Osteocyte (in vitro differentiated cells): ENCODE measurements at regions not wholly inside any gene's neighbourhood (a gene's known extent, or its start where the extent isn't known, plus 50 kb on each side); places are given as distances from the start of the nearest gene placed in this dataset.
"Not testable (repeated sequence)": the region's sequence is repeated elsewhere in the genome, so short reads cannot be mapped to it uniquely, and the experiment has no call there.

Experiments used
- DNase-seq: peaks from one replicate; pipeline ENCODE4 v3.0.0; 2021; ENCODE audit warnings: mixed read lengths; ENCODE audit not compliant: unreplicated experiment; ENCODE audit errors: extremely low spot score
- H3K27ac Mint-ChIP-seq: one replicate; pipeline ENCODE4 v1.8.0; 2021; ENCODE audit warnings: mild to moderate bottlenecking, mixed read lengths; ENCODE audit not compliant: unreplicated experiment
- H3K27me3 Mint-ChIP-seq: one replicate; pipeline ENCODE4 v1.8.0; 2021; ENCODE audit warnings: mixed read lengths; ENCODE audit not compliant: unreplicated experiment
- H3K36me3 Mint-ChIP-seq: one replicate; pipeline ENCODE4 v1.8.0; 2021; ENCODE audit warnings: mixed read lengths; ENCODE audit not compliant: unreplicated experiment
- H3K4me1 Mint-ChIP-seq: one replicate; pipeline ENCODE4 v1.8.0; 2021; ENCODE audit warnings: mixed read lengths; ENCODE audit not compliant: unreplicated experiment
- H3K4me3 Mint-ChIP-seq: one replicate; pipeline ENCODE4 v1.8.0; 2021; ENCODE audit warnings: mild to moderate bottlenecking, moderate library complexity, mixed read lengths; ENCODE audit not compliant: unreplicated experiment
- H3K9me3 Mint-ChIP-seq: one replicate; pipeline ENCODE4 v1.8.0; 2021; ENCODE audit warnings: mixed read lengths; ENCODE audit not compliant: unreplicated experiment
- TF ChIP-seq, protein P1 (sequence below): fragments of 200-600 bp; sonication (generic); IDR thresholded peaks from 2 replicates; pipeline ENCODE4 v1.5.0; 2021; ENCODE audit warnings: antibody characterized with exemption, mild to moderate bottlenecking, moderate library complexity

DNA sequence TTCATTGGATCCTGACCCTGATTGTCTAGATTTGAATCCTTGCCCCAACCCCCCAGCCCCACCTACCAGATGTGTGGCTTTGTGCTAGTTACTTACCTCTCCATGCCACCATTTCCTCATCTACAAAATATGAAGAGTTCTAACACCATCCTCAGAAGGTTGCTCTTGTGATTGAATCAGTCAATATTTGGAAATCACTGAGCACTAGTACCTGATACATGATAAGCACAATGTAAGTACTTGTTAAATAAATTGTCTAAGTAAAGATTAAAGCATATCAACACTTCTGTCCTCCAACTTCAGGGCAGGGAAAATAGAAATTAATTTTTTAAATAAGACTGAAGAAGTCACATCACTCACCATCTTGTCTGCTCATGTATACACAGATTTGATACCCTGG lies 249.6 kb upstream of the KLF3 start:
- Mint-ChIP-seq H3K9me3 (no peaks in the 10 kb centered on the region), H3K27ac (no peak overlapping the region), H3K27me3 (peaks cover 34% of the 10 kb centered on the region), H3K4me1 (peaks cover 4% of the 10 kb centered on the region), H3K36me3 (no peaks in the 10 kb centered on the region), H3K4me3 (no peak overlapping the region)
- TF ChIP-seq, protein P1, sequence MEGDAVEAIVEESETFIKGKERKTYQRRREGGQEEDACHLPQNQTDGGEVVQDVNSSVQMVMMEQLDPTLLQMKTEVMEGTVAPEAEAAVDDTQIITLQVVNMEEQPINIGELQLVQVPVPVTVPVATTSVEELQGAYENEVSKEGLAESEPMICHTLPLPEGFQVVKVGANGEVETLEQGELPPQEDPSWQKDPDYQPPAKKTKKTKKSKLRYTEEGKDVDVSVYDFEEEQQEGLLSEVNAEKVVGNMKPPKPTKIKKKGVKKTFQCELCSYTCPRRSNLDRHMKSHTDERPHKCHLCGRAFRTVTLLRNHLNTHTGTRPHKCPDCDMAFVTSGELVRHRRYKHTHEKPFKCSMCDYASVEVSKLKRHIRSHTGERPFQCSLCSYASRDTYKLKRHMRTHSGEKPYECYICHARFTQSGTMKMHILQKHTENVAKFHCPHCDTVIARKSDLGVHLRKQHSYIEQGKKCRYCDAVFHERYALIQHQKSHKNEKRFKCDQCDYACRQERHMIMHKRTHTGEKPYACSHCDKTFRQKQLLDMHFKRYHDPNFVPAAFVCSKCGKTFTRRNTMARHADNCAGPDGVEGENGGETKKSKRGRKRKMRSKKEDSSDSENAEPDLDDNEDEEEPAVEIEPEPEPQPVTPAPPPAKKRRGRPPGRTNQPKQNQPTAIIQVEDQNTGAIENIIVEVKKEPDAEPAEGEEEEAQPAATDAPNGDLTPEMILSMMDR: no peak
- no peak for DNase-seq

DNA sequence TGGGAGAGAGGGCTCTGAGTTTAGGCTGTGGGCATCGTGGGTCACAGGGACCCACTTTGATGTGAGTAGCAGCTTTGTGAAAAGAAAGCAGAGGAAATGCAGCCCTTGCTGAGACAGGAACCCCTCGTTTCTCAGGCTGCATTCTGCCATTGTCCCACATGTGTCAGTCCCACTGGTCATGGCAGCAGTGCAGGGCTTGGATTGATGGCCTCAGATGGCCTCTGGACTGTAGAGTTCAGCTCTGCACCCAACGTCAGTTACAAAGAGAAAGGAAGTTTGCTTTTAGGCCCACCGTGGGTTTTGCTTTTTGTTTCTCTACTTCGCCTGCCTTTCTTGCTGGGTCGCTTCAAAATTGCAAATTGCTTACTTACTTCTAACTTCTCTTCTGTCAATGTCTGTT lies 248.3 kb upstream of the KLF3 start:
- Mint-ChIP-seq H3K27ac (no peak overlapping the region), H3K9me3 (no peaks in the 10 kb centered on the region), H3K27me3 (peaks cover 27% of the 10 kb centered on the region), H3K4me1 (peaks cover 4% of the 10 kb centered on the region), H3K36me3 (no peaks in the 10 kb centered on the region), H3K4me3 (no peak overlapping the region)
- TF ChIP-seq, protein P1: no peak
- DNase-seq: no peak

DNA sequence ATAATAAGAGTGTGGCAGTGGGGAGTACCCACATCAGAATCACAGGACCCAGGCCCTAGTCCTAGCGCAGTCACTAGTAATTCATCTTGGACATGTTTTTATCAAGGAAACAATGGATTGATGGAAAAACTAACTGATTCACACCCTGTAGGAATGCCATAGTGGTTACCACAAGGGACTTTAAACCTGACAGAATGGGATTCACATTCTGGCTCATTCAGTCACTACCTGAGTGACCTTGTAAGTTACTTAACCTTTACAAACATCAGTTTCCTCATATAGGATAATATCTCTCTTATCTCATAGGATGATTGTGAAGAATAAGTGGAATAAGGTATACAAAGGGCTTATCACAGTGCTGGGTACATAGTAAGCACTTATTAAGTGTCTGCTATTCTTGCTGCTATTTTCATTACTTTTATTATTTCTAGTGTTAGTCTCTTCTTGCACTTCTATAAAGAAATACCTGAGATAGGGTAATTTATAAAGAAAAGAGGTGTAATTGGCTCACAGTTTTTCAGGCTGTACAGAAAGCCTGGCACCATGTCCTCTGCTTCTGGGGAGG lies 247.5 kb upstream of the KLF3 start:
- Mint-ChIP-seq H3K36me3 (no peaks in the 10 kb centered on the region), H3K4me3 (no peak overlapping the region), H3K27me3 (peaks cover 27% of the 10 kb centered on the region), H3K4me1 (peaks cover 4% of the 10 kb centered on the region), H3K9me3 (no peaks in the 10 kb centered on the region), H3K27ac (no peak overlapping the region)
- DNase-seq: no peak
- TF ChIP-seq, protein P1: no peak

DNA sequence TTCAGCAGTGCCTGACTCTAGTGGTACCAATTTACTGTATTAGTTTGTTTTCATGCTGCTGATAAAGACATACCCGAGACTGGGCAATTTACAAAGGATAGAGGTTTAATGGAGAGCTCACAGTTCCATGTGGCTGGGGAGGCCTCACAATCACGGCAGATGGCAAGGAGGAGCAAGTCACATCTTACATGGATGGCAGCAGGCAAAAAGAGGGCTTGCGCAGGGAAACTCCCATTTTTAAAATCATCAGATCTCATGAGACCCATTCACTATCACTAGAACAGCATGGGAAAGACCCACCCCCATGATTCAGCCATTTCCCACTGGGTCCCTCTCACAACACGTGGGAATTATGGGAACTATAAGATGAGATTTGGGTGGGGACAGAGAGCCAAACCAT lies 243.7 kb upstream of the KLF3 start:
- not testable (repeated sequence) for H3K36me3 Mint-ChIP-seq, DNase-seq, H3K4me3 Mint-ChIP-seq, H3K9me3 Mint-ChIP-seq, H3K4me1 Mint-ChIP-seq, H3K27ac Mint-ChIP-seq
- H3K27me3 Mint-ChIP-seq: peaks cover 17% of the 10 kb centered on the region

DNA sequence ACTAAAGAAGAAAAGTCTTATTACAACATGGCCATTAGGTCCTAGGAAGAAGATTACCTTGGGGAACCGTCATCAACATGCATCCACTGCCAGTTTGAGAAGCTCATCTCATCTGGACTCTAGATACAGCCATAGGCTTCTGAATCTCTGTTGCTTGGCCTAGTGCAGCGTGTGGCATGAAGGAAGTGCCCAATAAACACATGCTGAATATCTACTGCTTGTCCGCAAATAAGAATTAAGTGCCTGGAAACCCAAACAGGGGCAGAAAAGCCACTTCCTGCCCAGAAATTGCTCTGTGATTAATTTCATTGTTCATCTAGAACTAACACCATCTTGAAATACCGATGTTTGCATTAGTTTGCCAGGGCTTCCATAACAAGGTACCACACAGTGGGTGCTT lies 241.1 kb upstream of the KLF3 start:
- H3K4me1 Mint-ChIP-seq: peaks cover 2% of the 10 kb centered on the region
- no peak for DNase-seq
- H3K4me3 Mint-ChIP-seq: no peak overlapping the region
- H3K9me3 Mint-ChIP-seq: no peaks in the 10 kb centered on the region
- H3K36me3 Mint-ChIP-seq: no peaks in the 10 kb centered on the region
- TF ChIP-seq, protein P1: no peak
- H3K27me3 Mint-ChIP-seq: peaks cover 42% of the 10 kb centered on the region
- no peak overlapping the region for H3K27ac Mint-ChIP-seq
